BE2C (cell line): ENCODE measurements at regions not wholly inside any gene's neighbourhood (a gene's known extent, or its start where the extent isn't known, plus 50 kb on each side); places are given as distances from the start of the nearest gene placed in this dataset.

Source experiments
- DNase-seq: peaks from one replicate; pipeline ENCODE4 v3.0.0-alpha.2; 2020
- H3K27me3 ChIP-seq: fragments of 250-450 bp; sonication (Bioruptor Pico); 2 replicates; pipeline ENCODE4 v1.5.1; 2020; ENCODE audit warnings: mild to moderate bottlenecking
- H3K36me3 ChIP-seq: fragments of 250-450 bp; sonication (Bioruptor Pico); 2 replicates; pipeline ENCODE4 v1.5.1; 2020; ENCODE audit warnings: mild to moderate bottlenecking
- H3K4me1 ChIP-seq: fragments of 250-450 bp; sonication (Bioruptor Pico); 2 replicates; pipeline ENCODE4 v1.5.1; 2020
- H3K4me3 ChIP-seq: 2 replicates; pipeline ENCODE4 v1.5.1; 2011; ENCODE audit warnings: low read depth, low read length
- H3K9me3 ChIP-seq: fragments of 250-450 bp; sonication (Bioruptor Pico); 2 replicates; pipeline ENCODE4 v1.5.1; 2020
- TF ChIP-seq, protein P1 (sequence below): IDR thresholded peaks from 2 replicates; pipeline ENCODE4 v1.5.1; 2012; ENCODE audit warnings: mild to moderate bottlenecking, low read depth, low read length

DNA sequence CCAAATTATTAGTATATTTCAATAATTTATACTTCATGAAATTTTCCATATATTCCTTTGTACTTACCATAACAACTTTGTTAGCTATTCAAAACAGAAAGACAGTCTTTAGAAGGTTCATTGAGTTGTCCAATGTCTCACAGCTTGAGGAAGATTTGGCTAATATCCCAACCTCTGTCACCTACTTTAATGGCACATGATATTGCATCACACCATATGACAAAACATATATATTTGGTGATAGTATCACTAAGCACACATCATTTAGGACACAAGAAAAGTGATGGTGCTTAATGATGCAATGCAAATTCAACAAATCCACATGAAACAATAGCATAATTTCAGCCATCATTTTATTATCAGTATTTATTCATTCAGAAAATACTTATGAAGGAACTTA is 122.0 kb upstream of the BRINP3 start:
- no peaks in the 10 kb centered on the region for H3K4me1 ChIP-seq
- H3K27me3 ChIP-seq, result no peaks in the 10 kb centered on the region
- H3K36me3 ChIP-seq, result no peaks in the 10 kb centered on the region
- TF ChIP-seq, protein P1, sequence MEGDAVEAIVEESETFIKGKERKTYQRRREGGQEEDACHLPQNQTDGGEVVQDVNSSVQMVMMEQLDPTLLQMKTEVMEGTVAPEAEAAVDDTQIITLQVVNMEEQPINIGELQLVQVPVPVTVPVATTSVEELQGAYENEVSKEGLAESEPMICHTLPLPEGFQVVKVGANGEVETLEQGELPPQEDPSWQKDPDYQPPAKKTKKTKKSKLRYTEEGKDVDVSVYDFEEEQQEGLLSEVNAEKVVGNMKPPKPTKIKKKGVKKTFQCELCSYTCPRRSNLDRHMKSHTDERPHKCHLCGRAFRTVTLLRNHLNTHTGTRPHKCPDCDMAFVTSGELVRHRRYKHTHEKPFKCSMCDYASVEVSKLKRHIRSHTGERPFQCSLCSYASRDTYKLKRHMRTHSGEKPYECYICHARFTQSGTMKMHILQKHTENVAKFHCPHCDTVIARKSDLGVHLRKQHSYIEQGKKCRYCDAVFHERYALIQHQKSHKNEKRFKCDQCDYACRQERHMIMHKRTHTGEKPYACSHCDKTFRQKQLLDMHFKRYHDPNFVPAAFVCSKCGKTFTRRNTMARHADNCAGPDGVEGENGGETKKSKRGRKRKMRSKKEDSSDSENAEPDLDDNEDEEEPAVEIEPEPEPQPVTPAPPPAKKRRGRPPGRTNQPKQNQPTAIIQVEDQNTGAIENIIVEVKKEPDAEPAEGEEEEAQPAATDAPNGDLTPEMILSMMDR, result no peak
- no peak overlapping the region for H3K4me3 ChIP-seq
- no peaks in the 10 kb centered on the region for H3K9me3 ChIP-seq
- no peak for DNase-seq

DNA sequence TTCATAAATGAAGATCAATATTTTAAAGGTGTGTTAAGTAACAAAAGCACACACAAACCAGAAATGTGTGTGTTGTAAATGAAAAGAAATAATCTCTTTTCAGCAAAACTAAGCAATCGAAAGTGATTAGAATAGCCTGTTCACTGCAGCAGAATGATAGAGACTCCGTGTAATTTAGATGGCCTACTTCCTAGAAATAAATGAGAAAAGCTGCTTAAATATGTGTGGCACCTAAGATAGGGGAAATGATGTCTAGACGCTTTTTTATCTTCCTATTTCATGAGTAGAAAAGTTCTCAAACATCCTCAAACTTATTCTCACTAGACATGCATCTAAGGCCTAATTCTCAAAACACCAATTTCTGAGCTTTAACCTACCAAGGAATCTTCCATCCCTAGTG is 124.7 kb upstream of the BRINP3 start:
- no peak for DNase-seq

DNA sequence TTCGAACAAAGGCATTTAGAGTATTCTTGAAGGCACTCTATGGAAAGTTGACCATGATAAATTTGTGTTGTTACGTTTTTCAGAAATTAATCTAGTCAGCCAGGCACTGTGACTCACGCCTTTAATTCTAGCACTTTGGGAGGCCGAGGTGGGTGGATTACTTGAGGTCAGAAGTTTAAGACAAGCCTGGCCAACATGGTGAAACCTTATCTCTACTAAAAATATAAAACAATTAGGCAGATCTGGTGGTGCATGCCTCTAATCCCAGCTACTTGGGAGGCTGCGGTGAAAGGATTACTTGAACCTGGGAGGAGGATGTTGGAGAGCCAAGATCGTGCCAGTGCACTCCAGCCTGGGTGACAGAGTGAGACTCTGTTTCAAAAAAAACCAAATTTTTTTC is 130.6 kb upstream of the BRINP3 start:
- H3K4me3 ChIP-seq, result no peak overlapping the region
- no peaks in the 10 kb centered on the region for H3K9me3 ChIP-seq
- TF ChIP-seq, protein P1, result no peak
- H3K36me3 ChIP-seq, result no peaks in the 10 kb centered on the region
- DNase-seq, result no peak
- H3K27me3 ChIP-seq, result no peaks in the 10 kb centered on the region
- no peaks in the 10 kb centered on the region for H3K4me1 ChIP-seq

More for the DNA sequence above, 124.7 kb upstream of the BRINP3 start:
- TF ChIP-seq, protein P1, result no peak
- H3K27me3 ChIP-seq, result no peaks in the 10 kb centered on the region
- H3K4me3 ChIP-seq, result no peak overlapping the region
- H3K4me1 ChIP-seq, result no peaks in the 10 kb centered on the region
- no peaks in the 10 kb centered on the region for H3K36me3 ChIP-seq
- no peaks in the 10 kb centered on the region for H3K9me3 ChIP-seq

DNA sequence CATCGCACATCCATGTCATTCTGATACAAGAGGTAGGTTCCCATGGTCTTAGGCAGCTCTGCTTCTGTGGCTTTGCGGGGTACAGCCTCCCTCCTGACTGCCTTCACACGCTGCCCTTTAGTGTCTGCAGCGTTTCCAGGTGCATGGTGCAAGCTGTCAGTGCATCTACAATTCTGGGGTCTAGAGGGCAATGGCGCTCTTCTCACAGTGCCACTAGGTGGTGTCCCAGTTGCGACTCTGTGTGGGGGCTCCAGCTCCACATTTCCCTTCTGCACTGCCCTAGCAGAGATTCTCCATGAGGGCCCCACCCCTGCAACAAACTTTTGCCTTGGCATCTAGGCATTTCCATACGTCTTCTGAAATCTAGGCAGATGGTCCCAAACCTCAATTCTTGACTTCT is 138.2 kb upstream of the BRINP3 start:
- Histone ChIP-seq H3K9me3 (no peaks in the 10 kb centered on the region), H3K4me3 (no peak overlapping the region), H3K27me3 (no peaks in the 10 kb centered on the region), H3K4me1 (no peaks in the 10 kb centered on the region), H3K36me3 (no peaks in the 10 kb centered on the region)
- TF ChIP-seq, protein P1, result peak; percentile 23
- DNase-seq, result no peak

- Histone ChIP-seq H3K4me3 (no peak overlapping the region), H3K27me3 (no peaks in the 10 kb centered on the region), H3K9me3 (no peaks in the 10 kb centered on the region), H3K4me1 (no peaks in the 10 kb centered on the region), H3K36me3 (no peaks in the 10 kb centered on the region)
- TF ChIP-seq, protein P1, result no peak
- no peak for DNase-seq
Measured at GRCh38 chr1:190616235-190616634, 138.6 kb upstream of the BRINP3 start.

DNA sequence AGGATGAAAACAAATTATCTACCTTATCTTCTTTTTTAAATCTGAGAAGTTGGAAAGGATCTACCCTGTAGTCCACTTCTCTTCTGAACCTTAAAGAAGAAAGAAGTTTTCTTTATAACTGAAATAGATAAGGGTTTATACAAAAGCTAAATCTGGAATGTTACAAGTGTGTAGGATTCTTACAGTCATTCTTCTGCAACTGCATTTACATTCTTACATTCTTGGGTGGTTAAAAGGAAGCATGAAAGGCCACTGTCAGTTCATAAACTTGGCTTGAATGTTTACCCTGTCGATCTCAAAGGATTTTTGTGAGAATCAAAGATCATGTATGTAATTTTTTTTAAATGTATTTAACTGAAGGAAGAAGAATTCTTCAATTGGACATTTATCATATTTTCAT is 142.1 kb upstream of the BRINP3 start:
- Histone ChIP-seq H3K4me3 (no peak overlapping the region), H3K4me1 (no peaks in the 10 kb centered on the region), H3K27me3 (no peaks in the 10 kb centered on the region), H3K9me3 (no peaks in the 10 kb centered on the region), H3K36me3 (no peaks in the 10 kb centered on the region)
- DNase-seq, result no peak
- TF ChIP-seq, protein P1, result no peak
